ENCODE measurements at regions not wholly inside any gene's neighbourhood (a gene's known extent, or its start where the extent isn't known, plus 50 kb on each side); places are given as distances from the start of the nearest gene placed in this dataset.
A peak's percentile ranks its signal among the peaks of the same experiment; 100 is the strongest.

DNA sequence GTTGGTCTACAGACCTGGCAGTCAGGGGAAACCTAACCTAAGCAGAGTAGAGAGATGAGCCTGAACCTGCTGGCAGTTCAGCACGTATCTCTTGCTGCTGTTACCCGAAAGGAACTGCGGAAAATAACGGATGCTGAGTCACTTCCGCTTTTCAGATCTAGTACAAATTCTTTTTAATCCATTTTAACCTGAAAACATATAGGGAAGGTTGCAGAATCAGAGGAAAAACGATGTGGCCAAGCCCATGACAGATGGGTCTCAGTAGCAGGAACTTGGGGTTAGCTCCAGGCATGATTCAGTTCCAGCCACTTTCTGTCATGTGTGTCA lies 120.7 kb upstream of the ADRA1D start:
- Histone ChIP-seq H3K27me3 (ENCODE audit: control insufficient read depth in 2 of 2, insufficient read depth in 2 of 2, low read length in 2 of 2) (peaks cover 3 to 4% of the 10 kb centered on the region in 2 experiments), H3K9me1 (replicated peaks; ENCODE audit: control insufficient read depth, extremely low read depth, insufficient read depth, low read length) (no peaks in the 10 kb centered on the region), H3K36me3 (ENCODE audit: control insufficient read depth in 2 of 2, extremely low read depth in 1 of 2, insufficient read depth in 2 of 2, low read length in 2 of 2) (no peaks in the 10 kb centered on the region), H3K4me3 (replicated peaks in 1 of 3; ENCODE audit: insufficient read depth in 1 of 3, low read depth in 1 of 3, low read length in 3 of 3) (no peak overlapping the region), H3K9ac (replicated peaks; ENCODE audit: extremely low read depth, insufficient read depth, low read length) (no peak overlapping the region), H3K27ac (ENCODE audit: insufficient read depth, low read depth, low read length) (no peak overlapping the region), H4K20me1 (replicated peaks; ENCODE audit: control insufficient read depth, extremely low read depth, insufficient read depth, low read length) (no peaks in the 10 kb centered on the region), H3K4me2 (ENCODE audit: insufficient read depth, low read length) (peak overlapping the region; percentile 14), H3K79me2 (ENCODE audit: control insufficient read depth, insufficient read depth, low read length) (no peaks in the 10 kb centered on the region), H2AFZ (ENCODE audit: low read depth, low read length) (no peak overlapping the region), H3K9me3 (replicated peaks; ENCODE audit: control insufficient read depth, insufficient read depth, low read length) (no peaks in the 10 kb centered on the region), H3K4me1 (ENCODE audit: control insufficient read depth, extremely low read depth, insufficient read depth, low read length) (peaks cover 4% of the 10 kb centered on the region)
- intact Hi-C loops (cut with micrococcal nuclease), result no loop called here
- TF ChIP-seq FOS (IDR thresholded peaks at IDR 0.05; ENCODE audit: borderline replicate concordance, insufficient read depth, low read length) (peak; percentile 33), POLR2AphosphoS5 (IDR thresholded peaks at IDR 0.05; ENCODE audit: insufficient read depth, low read depth, low read length) (no peak), JUN (IDR thresholded peaks at IDR 0.05; ENCODE audit: borderline replicate concordance, insufficient read depth, insufficient read length, low read depth) (peak; percentile 8), POLR2A (IDR thresholded peaks at IDR 0.05; ENCODE audit: low read depth, low read length) (no peak)
- TF ChIP-seq, protein P1, sequence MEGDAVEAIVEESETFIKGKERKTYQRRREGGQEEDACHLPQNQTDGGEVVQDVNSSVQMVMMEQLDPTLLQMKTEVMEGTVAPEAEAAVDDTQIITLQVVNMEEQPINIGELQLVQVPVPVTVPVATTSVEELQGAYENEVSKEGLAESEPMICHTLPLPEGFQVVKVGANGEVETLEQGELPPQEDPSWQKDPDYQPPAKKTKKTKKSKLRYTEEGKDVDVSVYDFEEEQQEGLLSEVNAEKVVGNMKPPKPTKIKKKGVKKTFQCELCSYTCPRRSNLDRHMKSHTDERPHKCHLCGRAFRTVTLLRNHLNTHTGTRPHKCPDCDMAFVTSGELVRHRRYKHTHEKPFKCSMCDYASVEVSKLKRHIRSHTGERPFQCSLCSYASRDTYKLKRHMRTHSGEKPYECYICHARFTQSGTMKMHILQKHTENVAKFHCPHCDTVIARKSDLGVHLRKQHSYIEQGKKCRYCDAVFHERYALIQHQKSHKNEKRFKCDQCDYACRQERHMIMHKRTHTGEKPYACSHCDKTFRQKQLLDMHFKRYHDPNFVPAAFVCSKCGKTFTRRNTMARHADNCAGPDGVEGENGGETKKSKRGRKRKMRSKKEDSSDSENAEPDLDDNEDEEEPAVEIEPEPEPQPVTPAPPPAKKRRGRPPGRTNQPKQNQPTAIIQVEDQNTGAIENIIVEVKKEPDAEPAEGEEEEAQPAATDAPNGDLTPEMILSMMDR (IDR thresholded peaks at IDR 0.05; ENCODE audit: extremely low read depth in 1 of 2, insufficient read depth in 1 of 2, low read depth in 1 of 2, low read length in 2 of 2), result no peak
- DNase-seq (ENCODE audit: low read depth, low spot score) (peak; percentile 35), FAIRE-seq (peak; percentile 63)
- dilution Hi-C loops (cut with MboI; ENCODE audit: extremely low pct_ligation_motif_present, low sequenced_read_pairs), result no loop called here
- CTCF ChIA-PET, result no interaction called here
- BruUV-seq (replicated peaks), result no TSS peak
- POLR2A ChIA-PET, result interaction anchor here (0.6 kb wide), 1 partner anchor 47 kb away, joined by 3 read pairs; no protein-coding TSS in a partner anchor

DNA sequence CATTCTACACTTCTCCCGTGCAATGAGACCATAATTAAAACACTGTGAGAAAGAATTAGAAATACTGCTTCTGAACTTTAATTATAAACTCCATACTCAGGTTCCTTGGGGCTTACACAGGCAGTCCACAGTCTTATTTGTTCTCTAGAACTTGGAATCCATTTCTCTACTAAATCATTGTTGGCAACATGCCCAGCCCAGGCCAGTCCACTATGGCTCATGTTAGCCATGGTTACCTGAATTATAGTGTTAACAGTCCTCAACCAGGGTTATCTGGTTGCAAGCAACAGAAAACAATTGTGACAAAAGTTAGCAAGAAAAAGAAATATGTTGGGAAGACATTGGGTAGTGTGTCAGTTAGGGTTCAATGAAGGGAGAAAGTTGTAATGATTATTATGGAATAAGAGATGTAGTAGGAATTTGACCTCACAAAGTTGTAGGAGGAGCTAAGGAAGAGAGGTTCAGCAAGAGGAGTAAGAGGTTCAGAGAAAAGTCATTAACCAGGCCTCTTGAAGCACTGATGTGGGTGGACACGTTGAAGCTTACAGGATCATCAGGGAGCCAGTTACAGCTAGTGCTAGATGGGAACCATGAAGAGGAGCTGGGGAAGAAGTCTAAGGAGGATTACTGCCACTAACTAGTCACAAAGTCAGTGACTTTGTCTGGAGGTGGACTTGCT lies 120.2 kb upstream of the ADRA1D start:
- Histone ChIP-seq H3K27ac (ENCODE audit: insufficient read depth, low read depth, low read length) (no peak overlapping the region), H4K20me1 (replicated peaks; ENCODE audit: control insufficient read depth, extremely low read depth, insufficient read depth, low read length) (no peaks in the 10 kb centered on the region), H3K4me1 (ENCODE audit: control insufficient read depth, extremely low read depth, insufficient read depth, low read length) (peaks cover 4% of the 10 kb centered on the region), H3K9me1 (replicated peaks; ENCODE audit: control insufficient read depth, extremely low read depth, insufficient read depth, low read length) (no peaks in the 10 kb centered on the region), H3K4me2 (ENCODE audit: insufficient read depth, low read length) (peak overlapping the region; percentile 14), H3K79me2 (ENCODE audit: control insufficient read depth, insufficient read depth, low read length) (no peaks in the 10 kb centered on the region), H2AFZ (ENCODE audit: low read depth, low read length) (no peak overlapping the region), H3K36me3 (ENCODE audit: control insufficient read depth in 2 of 2, extremely low read depth in 1 of 2, insufficient read depth in 2 of 2, low read length in 2 of 2) (no peaks in the 10 kb centered on the region), H3K27me3 (ENCODE audit: control insufficient read depth in 2 of 2, insufficient read depth in 2 of 2, low read length in 2 of 2) (peaks cover 3 to 4% of the 10 kb centered on the region in 2 experiments), H3K9ac (replicated peaks; ENCODE audit: extremely low read depth, insufficient read depth, low read length) (no peak overlapping the region), H3K9me3 (replicated peaks; ENCODE audit: control insufficient read depth, insufficient read depth, low read length) (no peaks in the 10 kb centered on the region), H3K4me3 (replicated peaks in 1 of 3; ENCODE audit: insufficient read depth in 1 of 3, low read depth in 1 of 3, low read length in 3 of 3) (no peak overlapping the region)
- dilution Hi-C loops (cut with MboI; ENCODE audit: extremely low pct_ligation_motif_present, low sequenced_read_pairs) (no loop called here), intact Hi-C loops (cut with micrococcal nuclease) (no loop called here)
- no peak for DNase-seq (ENCODE audit: low read depth, low spot score)
- BruUV-seq (replicated peaks), result no TSS peak
- no peak for FAIRE-seq
- ChIA-PET POLR2A (interaction anchor here (0.6 kb wide), 1 partner anchor 47 kb away, joined by 3 read pairs; no protein-coding TSS in a partner anchor), CTCF (no interaction called here)
- TF ChIP-seq, protein P1 (IDR thresholded peaks at IDR 0.05; ENCODE audit: extremely low read depth in 1 of 2, insufficient read depth in 1 of 2, low read depth in 1 of 2, low read length in 2 of 2), result no peak
- TF ChIP-seq GATA2 (IDR thresholded peaks at IDR 0.05; ENCODE audit: insufficient read depth, insufficient read length, low read depth, low read length) (no peak), FOS (IDR thresholded peaks at IDR 0.05; ENCODE audit: borderline replicate concordance, insufficient read depth, low read length) (no peak), JUN (IDR thresholded peaks at IDR 0.05; ENCODE audit: borderline replicate concordance, insufficient read depth, insufficient read length, low read depth) (no peak), POLR2AphosphoS5 (IDR thresholded peaks at IDR 0.05; ENCODE audit: insufficient read depth, low read depth, low read length) (no peak), EZH2 (IDR thresholded peaks at IDR 0.05; ENCODE audit: borderline replicate concordance, low read depth, low read length, severe bottlenecking) (no peak), POLR2A (IDR thresholded peaks at IDR 0.05; ENCODE audit: low read depth, low read length) (no peak)
- TF ChIP-seq, protein P2, sequence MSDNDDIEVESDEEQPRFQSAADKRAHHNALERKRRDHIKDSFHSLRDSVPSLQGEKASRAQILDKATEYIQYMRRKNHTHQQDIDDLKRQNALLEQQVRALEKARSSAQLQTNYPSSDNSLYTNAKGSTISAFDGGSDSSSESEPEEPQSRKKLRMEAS (IDR thresholded peaks at IDR 0.05; ENCODE audit: insufficient read depth, insufficient read length), result no peak
